Endothelial cell of umbilical vein (primary cell): ENCODE measurements at regions not wholly inside any gene's neighbourhood (a gene's known extent, or its start where the extent isn't known, plus 50 kb on each side); places are given as distances from the start of the nearest gene placed in this dataset.

ENCODE experiments used
- EZH2 ChIP-seq: IDR thresholded peaks from 2 replicates; pipeline ENCODE4 v1.6.1; 2012; ENCODE audit warnings: borderline replicate concordance, low read depth, mild to moderate bottlenecking, moderate library complexity, low read length, inconsistent platforms; ENCODE audit not compliant: severe bottlenecking
- FOS ChIP-seq: IDR thresholded peaks from 2 replicates; pipeline ENCODE4 v1.6.1; 2011; ENCODE audit warnings: mild to moderate bottlenecking, low read length, moderate library complexity, borderline replicate concordance; ENCODE audit not compliant: insufficient read depth
- MAX ChIP-seq: IDR thresholded peaks from 2 replicates; pipeline ENCODE4 v1.6.1; 2011; ENCODE audit not compliant: insufficient read depth, insufficient read length
- MYC ChIP-seq: IDR thresholded peaks from one replicate; pipeline ENCODE4 v1.6.1; 2011; ENCODE audit warnings: mild to moderate bottlenecking, low read depth, low read length
- POLR2A ChIP-seq: IDR thresholded peaks from 2 replicates; pipeline ENCODE4 v1.6.1; 2012; ENCODE audit warnings: low read depth, mild to moderate bottlenecking, control low read depth, low read length
- POLR2AphosphoS5 ChIP-seq: IDR thresholded peaks from 2 replicates; pipeline ENCODE4 v1.6.1; 2012; ENCODE audit warnings: low read depth, mild to moderate bottlenecking, control low read depth, low read length, moderate library complexity; ENCODE audit not compliant: insufficient read depth
- TF ChIP-seq, protein P1 (sequence below), 2 donors: IDR thresholded peaks; 1 replicate in 1 of 2; 2 replicates in 1 of 2; pipeline ENCODE4 v1.5.1; 2011; ENCODE audit warnings: low read length in 2 of 2, mild to moderate bottlenecking in 2 of 2, moderate library complexity in 2 of 2, control low read depth in 1 of 2, inconsistent platforms in 1 of 2, low read depth in 1 of 2; ENCODE audit not compliant: insufficient read depth in 1 of 2; ENCODE audit errors: extremely low read depth in 1 of 2

- TF ChIP-seq, protein P1, sequence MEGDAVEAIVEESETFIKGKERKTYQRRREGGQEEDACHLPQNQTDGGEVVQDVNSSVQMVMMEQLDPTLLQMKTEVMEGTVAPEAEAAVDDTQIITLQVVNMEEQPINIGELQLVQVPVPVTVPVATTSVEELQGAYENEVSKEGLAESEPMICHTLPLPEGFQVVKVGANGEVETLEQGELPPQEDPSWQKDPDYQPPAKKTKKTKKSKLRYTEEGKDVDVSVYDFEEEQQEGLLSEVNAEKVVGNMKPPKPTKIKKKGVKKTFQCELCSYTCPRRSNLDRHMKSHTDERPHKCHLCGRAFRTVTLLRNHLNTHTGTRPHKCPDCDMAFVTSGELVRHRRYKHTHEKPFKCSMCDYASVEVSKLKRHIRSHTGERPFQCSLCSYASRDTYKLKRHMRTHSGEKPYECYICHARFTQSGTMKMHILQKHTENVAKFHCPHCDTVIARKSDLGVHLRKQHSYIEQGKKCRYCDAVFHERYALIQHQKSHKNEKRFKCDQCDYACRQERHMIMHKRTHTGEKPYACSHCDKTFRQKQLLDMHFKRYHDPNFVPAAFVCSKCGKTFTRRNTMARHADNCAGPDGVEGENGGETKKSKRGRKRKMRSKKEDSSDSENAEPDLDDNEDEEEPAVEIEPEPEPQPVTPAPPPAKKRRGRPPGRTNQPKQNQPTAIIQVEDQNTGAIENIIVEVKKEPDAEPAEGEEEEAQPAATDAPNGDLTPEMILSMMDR (IDR thresholded peaks at IDR 0.05; ENCODE audit: extremely low read depth in 1 of 2, insufficient read depth in 1 of 2, low read depth in 1 of 2, low read length in 2 of 2) = no peak
- TF ChIP-seq EZH2 = no peak
- no peak for TF ChIP-seq MYC
- no peak for TF ChIP-seq POLR2A
- TF ChIP-seq POLR2AphosphoS5 = no peak
- TF ChIP-seq FOS = no peak
- TF ChIP-seq MAX = no peak
Observed at GRCh38 chr3:59499954-59500353, 450.1 kb upstream of the CFAP20DC start.
